GM18873 (cell line): ENCODE measurements at regions not wholly inside any gene's neighbourhood (a gene's known extent, or its start where the extent isn't known, plus 50 kb on each side); places are given as distances from the start of the nearest gene placed in this dataset.

ENCODE experiments used
- ATAC-seq: cut with Tn5 transposase; IDR thresholded peaks from one replicate; pipeline ENCODE4 v1.9.1; 2021; ENCODE audit warnings: mild to moderate bottlenecking, moderate library complexity, moderate number of reproducible peaks; ENCODE audit not compliant: unreplicated experiment, low FRiP score

DNA sequence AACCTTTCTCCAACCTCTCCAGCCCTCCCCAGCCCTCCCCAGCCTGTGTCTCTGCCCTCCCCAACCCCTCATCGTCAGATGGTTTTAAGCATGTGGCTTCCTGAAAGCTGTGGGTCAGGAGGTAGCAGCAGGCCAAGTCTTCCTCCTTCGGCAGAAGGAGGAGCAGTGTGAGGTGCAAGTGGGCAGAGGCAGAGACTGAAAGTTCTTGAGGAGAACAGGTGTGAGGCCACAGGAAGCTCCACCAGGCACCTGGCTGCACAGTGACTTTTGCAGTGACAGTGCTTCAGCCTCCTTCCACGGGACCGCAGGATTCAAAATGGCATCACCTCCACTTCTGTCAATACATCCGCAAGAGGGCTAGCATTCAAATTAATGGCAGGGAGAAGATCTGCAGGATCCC is 203.9 kb upstream of the LEF1 start:
- ATAC-seq: no peak

DNA sequence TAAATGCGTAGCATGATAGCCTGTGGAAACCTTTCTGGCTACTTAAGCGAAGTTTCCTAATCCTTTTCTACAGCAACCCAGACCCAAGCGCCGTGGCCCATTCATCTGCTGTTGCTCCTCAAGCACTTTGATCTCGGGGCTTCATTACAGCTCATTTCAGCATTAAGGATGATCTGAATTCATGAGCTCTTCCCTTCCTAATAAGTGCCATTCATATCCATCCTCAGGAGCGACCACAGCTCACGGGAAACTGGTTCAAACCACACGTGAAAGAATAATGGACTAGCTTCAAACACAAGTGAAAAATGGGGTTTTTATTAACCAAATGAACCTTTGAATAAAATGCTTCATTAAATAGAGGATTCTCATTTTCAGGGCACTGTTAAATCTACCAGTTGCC is 202.6 kb upstream of the LEF1 start:
- ATAC-seq: no peak

DNA sequence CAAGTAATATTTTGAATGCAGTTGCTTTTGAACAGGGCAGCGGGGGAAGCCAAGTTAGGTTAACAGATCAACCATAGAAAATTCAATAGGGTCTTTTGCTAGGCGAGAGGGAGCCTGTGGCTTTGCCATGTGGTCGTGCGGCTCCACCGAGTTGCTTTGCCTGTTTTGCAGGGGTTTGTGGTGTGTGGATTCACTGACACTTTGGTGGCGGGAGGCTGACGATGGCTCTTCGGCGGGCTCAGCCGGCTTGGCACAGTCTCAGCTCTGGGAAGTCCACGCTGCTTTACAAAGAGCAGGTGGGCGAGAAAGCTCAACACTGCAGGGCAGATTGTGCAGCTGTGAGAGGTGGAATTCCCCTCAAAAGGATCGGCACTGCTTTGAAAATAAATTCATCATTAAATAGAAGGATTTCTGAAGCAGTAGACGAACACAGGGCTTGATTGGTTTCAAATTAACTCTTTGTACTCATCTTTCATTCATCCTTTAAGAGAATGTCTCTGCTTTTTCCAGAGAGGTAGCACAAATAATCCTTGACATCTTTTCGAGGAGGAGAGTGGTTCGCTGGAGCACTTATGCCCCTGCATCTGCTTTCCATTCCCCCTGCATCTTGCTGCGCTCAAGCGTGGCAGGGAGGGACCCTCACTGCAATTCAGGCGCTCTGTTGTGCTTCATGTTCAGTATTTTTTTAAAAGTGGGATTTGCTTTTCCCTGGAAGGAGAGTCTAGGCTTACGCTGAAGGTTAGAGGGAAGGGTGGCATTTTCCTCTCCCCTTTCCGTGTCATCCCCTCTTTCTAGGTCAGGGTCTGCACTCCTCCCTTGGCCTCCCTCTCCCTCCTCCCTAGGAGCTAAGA is 201.8 kb upstream of the LEF1 start:
- no peak for ATAC-seq

DNA sequence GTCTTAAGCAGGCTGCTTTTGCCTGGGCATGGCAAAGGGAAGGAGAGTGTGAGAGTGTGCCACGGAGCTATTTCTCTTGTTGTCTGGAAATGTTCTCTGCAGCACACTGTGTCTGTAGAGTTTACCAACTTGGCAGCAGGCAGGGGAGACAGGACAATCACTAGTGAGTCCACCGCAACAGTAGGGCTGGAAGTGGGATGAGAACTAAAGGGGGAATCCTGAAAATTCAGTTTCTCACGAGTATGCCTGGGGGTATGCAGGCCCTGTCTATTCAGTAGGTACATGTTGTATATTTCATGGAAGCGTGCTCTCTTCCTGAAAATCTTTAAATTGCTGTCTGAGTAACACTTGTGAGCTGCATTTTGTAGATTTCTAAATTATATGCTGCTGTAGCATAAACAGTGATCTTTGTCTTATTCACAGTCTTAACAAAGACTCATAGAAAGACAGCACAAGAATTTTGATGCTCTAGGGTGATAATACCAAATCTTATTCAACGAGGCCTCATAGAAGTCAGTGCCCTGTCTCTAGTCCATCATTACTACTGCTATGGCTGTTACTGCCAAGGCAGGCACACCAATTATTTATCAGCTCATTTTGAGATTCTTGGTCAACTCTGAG is 200.4 kb upstream of the LEF1 start:
- no peak for ATAC-seq

DNA sequence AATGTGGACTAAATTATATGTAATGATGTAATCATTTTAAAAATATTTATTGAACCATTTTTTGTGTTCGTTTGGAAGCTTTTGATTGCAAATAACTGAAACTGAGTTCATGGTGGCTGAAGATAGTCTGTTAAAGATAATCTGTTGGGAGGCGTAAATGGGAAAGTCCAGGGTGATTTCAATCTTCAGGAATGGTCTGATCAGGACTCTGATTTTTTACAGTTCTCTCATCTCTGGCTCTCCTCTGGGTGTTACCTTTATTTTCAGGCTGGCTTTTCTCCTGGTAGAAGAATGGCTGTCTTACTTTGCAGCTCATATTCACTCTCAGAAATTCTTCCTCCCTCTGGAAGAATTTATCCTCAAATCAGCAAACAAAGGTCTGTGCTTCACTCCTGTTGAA is 199.0 kb upstream of the LEF1 start:
- ATAC-seq: no peak

DNA sequence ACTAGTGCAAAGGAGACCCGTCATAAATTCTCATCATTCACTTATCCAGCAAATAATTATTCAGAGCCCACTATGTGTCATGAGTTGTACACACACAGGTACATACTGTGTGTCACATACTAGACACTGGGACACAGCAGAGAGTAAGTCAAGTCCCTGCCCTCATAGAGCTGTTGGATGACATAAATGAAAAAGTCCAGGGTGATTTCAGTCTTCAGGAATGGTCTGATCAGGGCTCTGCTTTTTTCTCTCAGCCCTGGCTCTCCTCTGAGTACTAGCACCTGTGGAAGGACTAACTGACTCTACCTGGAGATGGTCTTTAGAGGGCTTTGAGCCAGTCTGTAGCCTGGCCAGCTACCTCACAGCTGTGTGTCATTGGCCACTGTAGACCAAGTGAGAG is 198.0 kb upstream of the LEF1 start:
- ATAC-seq: no peak

DNA sequence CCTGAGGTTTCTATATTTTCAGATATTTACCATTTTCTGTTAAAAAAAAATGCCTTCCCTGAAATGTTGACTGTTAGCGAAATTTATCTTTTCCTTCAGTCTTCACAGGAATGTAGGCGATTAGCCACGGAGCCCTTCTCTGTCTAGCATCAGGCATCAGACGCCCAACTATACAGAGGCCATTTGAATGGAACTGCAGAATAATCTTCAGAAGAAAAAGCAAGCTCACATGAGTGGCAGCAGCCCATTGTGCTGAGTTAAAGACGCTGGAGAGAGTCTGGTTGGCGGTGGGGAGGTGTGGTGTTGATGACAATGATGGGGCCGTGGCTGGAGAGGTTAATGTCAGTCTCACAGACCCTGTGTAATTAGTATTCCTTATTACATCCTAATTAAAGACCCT is 196.8 kb upstream of the LEF1 start:
- ATAC-seq: no peak

DNA sequence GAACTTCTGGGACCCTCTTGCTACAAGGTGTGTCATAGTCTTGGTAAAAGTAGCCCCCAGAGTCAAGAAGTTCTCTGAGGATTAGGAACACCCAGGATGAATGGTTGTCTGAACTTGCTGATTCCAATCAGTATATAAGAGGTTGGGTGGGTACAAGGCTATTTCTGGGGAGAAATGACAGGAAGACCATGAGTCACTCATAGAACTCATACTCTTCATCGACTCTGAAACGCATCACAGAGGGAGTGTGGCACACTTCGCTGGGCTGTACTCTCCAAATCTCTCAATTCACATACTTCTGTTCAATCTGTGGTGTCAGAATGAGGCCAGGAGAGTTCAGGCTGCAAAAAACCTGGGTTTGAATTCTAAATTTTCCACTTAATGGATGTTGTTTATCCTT is 193.2 kb upstream of the LEF1 start:
- no peak for ATAC-seq

DNA sequence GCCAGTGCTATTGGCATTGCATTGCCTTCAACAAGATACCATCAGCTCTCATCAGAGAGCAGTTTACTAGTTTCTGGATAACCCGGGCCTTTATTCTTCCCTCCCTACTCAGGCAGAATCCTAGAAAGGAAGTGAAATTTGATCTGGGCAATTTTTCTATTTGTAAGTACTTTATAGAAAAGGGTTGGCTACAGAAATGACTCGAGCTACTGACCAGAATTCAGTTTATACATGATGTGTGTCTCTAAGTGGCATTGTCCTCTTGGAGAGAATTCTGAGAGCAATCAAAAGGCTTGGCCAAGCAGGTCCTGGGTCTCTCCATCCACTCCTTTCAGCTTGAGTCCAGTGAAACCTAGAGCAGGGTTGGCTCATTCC is 192.7 kb upstream of the LEF1 start:
- no peak for ATAC-seq

DNA sequence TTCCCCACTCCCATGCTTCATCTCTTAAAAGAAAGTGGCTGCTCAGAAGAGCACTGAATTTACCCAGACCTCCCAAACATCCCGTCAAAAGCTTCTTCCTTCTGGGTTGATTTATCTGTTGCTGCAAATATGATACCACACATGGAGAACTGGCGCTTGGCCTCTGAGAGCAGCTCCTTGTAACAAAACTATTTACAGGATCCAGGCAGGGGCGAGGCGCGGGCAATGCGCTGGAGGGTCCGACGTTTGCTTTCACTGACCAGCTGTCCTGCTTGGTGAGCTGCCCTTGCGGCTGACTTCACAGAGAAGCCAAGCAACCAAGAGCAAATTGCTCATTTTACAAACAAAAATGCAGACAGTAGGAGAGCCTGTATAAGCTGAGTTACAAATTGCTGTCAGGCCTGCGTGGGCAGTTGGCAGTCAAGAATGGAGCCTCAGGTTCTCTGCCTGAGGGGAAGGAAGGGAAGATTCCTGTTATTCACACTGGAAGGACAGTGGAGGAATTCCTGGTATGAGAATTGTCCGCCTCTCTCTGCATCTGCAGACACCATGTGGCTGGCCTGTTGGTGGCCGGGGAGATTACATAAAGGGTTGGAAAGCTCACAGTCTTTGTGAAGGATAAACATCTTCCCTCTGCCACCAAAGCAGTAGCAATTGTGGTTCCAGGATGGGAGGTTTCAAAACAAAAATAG is 192.2 kb upstream of the LEF1 start:
- ATAC-seq: no peak

DNA sequence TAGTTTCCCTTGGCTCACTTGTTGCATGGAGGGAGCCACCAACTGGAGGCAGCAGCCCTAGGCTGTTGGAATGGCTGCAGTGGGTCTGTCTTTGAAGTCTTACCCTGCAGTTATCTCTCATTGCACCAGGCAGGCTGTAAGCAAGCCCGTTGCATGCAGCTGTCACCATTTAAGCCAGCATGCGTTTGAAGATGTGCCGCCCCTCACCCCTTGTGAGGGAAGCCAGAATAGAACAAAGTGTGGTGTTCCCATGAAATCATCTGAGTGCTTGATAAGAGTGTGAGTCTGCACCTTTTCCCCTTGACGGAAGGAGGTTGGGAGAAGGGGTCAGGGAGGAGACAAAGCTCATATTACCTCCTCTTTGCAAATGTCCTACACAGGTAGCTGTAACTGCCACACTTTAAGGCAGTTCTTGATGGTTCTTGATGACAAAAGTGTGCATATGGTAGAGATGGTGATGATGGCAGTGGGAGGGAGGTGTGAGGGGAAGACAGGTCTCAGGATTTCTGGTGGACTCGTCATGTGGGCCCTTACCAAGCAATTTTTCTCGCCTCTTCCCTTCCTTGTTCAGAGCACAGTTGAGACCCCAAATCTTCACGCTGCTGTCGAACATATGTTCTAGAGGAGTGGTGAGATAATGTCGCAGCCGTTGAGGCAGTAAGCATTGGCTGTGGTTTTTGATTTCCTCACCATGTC is 191.4 kb upstream of the LEF1 start:
- ATAC-seq: no peak

DNA sequence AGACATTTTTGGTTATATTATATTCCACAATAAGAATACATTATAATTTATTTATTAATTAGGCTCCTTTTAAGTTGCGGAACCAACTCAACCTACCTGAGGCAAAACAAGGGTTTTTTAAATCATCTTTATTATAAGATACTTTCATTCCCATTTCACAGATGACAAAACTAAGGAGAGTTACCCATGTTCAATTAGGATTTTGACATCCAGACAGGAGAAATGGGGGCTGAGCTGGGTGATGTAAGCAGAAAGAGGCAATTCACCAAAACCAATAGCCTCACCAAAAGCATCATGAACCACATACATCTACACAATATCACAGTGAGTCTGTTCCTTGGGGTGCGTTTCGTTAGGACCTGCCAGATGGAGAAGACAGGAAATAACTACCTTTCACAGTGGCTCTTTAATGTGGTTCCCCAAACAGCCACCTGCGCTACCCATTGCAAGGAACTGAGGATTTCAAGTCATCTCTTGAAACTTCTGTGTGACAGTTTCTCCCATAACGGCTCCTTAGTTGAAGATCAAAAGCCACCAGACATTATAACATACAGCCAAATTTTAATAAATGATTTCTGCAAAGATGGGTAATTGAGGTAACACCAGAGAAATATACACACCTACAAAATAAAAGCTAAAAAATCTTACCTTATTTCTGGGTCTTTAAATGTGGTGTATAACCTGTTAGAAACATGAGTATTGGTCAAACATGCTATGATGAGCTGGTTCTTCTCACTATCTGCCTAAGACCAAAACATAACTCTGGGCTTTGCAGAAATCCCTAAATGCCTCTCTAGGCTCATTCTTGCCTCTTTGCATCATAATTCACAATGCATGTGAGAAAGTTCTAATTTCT is 190.6 kb upstream of the LEF1 start:
- no peak for ATAC-seq

DNA sequence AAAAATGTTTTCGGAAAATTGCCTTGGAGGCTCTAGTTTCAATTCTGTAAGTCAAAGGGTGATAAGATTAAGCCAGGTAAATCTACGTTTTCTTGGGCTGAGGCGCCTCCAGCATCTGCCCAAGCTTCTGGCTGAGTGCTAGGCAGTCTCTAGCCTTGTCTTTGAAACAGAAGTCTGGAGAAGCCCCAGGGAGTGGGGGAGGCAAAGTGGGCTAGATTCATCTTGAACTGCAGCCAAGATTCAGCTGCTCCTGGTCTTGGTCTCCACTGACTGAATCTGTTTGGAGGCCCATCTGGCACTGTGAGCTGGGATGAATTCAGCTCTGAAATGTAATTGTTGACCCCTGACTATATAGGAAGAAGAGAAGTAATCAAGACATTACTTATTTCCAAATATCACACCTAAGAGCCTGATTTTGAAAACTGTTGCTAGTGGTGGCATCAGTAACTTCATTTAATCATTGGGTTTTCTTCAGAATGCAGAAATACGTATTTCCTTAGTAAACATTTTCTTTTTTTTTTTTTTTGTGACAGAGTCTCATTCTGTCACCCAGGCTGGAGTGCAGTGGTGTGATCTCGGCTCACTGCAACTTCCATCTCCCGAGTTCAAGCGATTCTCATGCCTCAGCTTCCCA is 187.3 kb upstream of the LEF1 start:
- ATAC-seq: no peak

DNA sequence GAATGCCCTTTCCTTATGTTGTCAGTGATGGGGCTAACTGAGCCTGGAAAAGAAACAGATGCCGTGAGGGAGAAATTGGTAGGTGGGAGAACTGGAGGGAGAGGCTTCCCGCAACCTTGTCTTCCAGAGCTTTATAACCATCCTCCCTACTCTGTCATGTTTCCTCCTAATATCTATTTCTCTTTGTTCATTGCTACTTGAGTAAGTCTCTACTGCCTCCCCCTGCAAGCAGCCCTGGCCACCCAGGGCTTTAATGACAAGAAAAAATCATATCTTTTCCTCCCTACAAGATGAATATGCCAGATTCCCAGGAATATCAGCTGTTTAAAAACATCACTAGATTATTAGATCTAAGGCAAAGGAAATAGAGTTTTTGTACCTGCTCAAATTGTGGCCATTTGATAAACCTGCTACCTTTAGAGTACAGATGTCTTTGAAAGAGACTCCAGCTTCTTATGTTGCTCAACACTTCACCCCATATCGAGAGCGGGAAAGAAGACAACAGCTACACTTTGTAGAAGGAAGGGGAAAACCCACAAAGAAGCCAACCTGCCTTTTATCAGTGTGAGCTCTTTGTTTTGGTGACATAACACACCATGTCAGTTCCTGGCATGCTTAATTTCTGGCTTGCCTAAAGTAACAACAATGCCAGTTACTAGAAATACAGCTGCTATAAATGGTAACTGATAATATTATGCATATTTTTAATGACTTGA is 186.6 kb upstream of the LEF1 start:
- no peak for ATAC-seq

DNA sequence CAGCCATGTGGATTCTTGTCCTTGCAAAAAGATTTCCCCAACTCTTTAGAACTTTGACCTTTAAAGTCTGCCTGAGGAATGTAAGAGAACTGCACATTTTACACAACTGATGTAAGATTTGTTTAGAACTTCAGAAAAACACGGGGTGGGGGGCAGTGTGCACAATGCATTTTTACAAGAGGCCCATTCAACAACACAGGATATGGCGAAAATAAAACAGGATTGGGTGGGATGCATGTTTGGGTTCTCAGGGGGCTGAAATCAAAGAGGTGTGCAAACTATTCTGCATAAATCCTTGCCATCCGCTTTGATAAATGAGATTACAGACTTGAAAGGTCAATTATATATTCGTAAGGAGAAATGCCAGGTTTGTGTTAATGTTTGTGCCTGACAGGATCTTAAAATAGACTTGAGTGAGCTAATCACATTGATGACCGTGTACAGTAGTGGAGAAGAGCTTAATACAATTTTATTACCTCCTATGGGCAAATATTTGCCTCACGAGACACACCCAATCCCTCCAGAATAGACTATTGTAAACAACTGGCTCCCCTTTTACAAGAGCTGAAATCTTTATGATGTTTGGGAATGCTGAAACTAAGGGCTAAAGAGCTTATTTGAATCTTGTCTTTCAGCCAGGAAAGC is 184.1 kb upstream of the LEF1 start:
- ATAC-seq: no peak

DNA sequence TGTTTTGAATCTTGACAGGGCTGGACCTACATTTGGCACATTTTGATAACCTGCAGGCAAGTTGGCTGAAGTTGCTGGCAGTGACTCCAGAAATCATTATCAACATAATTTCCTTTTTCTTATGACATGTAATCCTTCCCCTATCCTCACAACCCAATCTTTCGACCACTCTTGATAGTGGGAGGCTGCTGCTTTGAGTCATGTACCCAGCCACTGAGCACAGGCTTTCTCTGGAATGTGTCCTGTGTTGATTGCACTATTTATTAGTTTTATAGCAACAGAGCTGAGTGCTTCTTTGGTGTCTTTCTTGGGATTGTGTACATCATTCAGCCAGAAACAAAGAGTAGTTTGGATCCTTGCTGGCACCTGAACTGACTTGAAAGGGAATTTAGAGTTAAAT is 183.1 kb upstream of the LEF1 start:
- no peak for ATAC-seq

DNA sequence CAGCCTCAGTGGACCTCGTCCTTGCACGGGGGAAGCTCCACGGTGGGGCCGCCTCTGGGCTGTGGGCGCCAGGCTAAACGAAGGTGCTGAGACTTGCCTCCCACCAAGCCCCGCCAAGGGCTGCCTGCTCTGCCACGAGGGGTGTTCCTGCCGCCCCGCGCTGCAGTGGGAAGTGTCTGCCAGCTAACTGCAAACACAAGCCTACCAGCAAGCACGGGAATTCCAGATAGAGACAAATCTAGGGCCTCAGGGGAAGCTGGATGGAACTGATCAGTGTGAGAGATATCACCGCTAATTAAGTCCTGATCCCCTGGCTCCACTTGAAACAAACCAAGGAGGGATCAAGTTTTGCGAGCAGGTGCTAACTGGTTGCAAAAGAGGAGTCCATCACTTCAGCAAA is 181.6 kb upstream of the LEF1 start:
- ATAC-seq: no peak

DNA sequence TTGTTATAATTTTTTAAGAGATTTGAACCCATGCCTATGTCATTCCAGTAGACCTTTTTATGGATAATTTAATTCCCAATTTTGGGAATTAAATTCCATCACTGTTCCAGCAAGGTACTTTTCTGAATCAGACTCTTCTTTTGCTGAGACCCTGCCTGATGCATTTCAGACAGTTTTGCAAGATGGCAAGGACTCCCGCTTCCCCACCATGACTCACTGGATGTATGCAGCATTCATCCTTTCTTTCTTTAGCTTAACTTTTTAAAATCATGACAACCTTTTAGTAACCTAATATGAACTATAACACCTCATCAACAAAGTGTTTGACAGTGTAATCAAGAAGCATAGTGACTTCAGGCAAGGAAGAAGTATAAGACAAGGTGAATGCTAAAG is 178.1 kb upstream of the LEF1 start:
- no peak for ATAC-seq
